ENCODE measurements at regions not wholly inside any gene's neighbourhood (a gene's known extent, or its start where the extent isn't known, plus 50 kb on each side); places are given as distances from the start of the nearest gene placed in this dataset.

DNA sequence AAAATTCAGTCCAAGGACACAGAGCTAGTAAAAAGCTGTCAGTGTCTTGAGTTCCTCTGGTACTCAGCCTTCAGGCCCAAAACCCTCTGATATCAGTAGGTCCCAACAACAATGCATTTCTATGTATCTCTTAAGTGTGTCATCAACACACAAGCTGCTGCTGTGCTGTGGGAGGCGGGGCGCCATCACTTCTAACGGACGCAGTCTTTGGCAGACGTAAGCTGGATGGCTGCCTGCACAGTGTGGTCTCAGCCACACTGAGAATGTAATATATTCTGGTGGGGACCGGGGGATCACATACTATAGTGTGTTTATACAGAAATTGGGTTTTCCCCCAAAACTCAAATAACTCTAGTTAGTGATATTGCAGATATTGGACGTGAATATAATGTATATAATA lies 123.9 kb downstream of the SUDS3 start:
- TF ChIP-seq, protein P1, sequence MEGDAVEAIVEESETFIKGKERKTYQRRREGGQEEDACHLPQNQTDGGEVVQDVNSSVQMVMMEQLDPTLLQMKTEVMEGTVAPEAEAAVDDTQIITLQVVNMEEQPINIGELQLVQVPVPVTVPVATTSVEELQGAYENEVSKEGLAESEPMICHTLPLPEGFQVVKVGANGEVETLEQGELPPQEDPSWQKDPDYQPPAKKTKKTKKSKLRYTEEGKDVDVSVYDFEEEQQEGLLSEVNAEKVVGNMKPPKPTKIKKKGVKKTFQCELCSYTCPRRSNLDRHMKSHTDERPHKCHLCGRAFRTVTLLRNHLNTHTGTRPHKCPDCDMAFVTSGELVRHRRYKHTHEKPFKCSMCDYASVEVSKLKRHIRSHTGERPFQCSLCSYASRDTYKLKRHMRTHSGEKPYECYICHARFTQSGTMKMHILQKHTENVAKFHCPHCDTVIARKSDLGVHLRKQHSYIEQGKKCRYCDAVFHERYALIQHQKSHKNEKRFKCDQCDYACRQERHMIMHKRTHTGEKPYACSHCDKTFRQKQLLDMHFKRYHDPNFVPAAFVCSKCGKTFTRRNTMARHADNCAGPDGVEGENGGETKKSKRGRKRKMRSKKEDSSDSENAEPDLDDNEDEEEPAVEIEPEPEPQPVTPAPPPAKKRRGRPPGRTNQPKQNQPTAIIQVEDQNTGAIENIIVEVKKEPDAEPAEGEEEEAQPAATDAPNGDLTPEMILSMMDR (IDR thresholded peaks at IDR 0.05) = no peak
- TF ChIP-seq, protein P2, sequence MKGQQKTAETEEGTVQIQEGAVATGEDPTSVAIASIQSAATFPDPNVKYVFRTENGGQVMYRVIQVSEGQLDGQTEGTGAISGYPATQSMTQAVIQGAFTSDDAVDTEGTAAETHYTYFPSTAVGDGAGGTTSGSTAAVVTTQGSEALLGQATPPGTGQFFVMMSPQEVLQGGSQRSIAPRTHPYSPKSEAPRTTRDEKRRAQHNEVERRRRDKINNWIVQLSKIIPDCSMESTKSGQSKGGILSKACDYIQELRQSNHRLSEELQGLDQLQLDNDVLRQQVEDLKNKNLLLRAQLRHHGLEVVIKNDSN (CRISPR knock-in tag; IDR thresholded peaks at IDR 0.05) = no peak
- TF ChIP-seq, protein P3, sequence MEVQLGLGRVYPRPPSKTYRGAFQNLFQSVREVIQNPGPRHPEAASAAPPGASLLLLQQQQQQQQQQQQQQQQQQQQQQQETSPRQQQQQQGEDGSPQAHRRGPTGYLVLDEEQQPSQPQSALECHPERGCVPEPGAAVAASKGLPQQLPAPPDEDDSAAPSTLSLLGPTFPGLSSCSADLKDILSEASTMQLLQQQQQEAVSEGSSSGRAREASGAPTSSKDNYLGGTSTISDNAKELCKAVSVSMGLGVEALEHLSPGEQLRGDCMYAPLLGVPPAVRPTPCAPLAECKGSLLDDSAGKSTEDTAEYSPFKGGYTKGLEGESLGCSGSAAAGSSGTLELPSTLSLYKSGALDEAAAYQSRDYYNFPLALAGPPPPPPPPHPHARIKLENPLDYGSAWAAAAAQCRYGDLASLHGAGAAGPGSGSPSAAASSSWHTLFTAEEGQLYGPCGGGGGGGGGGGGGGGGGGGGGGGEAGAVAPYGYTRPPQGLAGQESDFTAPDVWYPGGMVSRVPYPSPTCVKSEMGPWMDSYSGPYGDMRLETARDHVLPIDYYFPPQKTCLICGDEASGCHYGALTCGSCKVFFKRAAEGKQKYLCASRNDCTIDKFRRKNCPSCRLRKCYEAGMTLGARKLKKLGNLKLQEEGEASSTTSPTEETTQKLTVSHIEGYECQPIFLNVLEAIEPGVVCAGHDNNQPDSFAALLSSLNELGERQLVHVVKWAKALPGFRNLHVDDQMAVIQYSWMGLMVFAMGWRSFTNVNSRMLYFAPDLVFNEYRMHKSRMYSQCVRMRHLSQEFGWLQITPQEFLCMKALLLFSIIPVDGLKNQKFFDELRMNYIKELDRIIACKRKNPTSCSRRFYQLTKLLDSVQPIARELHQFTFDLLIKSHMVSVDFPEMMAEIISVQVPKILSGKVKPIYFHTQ (CRISPR knock-in tag; IDR thresholded peaks at IDR 0.05) = no peak
- no peak for TF ChIP-seq SP1 (CRISPR knock-in tag; conservative IDR thresholded peaks at IDR 0.05)
- TF ChIP-seq, protein P4, sequence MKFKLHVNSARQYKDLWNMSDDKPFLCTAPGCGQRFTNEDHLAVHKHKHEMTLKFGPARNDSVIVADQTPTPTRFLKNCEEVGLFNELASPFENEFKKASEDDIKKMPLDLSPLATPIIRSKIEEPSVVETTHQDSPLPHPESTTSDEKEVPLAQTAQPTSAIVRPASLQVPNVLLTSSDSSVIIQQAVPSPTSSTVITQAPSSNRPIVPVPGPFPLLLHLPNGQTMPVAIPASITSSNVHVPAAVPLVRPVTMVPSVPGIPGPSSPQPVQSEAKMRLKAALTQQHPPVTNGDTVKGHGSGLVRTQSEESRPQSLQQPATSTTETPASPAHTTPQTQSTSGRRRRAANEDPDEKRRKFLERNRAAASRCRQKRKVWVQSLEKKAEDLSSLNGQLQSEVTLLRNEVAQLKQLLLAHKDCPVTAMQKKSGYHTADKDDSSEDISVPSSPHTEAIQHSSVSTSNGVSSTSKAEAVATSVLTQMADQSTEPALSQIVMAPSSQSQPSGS (CRISPR knock-in tag; IDR thresholded peaks at IDR 0.05; ENCODE audit: borderline replicate concordance, low read depth) = no peak
- TF ChIP-seq, protein P5, sequence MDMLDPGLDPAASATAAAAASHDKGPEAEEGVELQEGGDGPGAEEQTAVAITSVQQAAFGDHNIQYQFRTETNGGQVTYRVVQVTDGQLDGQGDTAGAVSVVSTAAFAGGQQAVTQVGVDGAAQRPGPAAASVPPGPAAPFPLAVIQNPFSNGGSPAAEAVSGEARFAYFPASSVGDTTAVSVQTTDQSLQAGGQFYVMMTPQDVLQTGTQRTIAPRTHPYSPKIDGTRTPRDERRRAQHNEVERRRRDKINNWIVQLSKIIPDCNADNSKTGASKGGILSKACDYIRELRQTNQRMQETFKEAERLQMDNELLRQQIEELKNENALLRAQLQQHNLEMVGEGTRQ (CRISPR knock-in tag; IDR thresholded peaks at IDR 0.05) = no peak
- TF ChIP-seq, protein P6, sequence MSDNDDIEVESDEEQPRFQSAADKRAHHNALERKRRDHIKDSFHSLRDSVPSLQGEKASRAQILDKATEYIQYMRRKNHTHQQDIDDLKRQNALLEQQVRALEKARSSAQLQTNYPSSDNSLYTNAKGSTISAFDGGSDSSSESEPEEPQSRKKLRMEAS (CRISPR knock-in tag; IDR thresholded peaks at IDR 0.05) = no peak
- no peak for TF ChIP-seq ELF4 (CRISPR knock-in tag; IDR thresholded peaks at IDR 0.05; ENCODE audit: low read depth)
- TF ChIP-seq, protein P7, sequence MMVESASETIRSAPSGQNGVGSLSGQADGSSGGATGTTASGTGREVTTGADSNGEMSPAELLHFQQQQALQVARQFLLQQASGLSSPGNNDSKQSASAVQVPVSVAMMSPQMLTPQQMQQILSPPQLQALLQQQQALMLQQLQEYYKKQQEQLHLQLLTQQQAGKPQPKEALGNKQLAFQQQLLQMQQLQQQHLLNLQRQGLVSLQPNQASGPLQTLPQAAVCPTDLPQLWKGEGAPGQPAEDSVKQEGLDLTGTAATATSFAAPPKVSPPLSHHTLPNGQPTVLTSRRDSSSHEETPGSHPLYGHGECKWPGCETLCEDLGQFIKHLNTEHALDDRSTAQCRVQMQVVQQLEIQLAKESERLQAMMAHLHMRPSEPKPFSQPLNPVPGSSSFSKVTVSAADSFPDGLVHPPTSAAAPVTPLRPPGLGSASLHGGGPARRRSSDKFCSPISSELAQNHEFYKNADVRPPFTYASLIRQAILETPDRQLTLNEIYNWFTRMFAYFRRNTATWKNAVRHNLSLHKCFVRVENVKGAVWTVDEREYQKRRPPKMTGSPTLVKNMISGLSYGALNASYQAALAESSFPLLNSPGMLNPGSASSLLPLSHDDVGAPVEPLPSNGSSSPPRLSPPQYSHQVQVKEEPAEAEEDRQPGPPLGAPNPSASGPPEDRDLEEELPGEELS (CRISPR knock-in tag; IDR thresholded peaks at IDR 0.05) = no peak
- TF ChIP-seq, protein P8, sequence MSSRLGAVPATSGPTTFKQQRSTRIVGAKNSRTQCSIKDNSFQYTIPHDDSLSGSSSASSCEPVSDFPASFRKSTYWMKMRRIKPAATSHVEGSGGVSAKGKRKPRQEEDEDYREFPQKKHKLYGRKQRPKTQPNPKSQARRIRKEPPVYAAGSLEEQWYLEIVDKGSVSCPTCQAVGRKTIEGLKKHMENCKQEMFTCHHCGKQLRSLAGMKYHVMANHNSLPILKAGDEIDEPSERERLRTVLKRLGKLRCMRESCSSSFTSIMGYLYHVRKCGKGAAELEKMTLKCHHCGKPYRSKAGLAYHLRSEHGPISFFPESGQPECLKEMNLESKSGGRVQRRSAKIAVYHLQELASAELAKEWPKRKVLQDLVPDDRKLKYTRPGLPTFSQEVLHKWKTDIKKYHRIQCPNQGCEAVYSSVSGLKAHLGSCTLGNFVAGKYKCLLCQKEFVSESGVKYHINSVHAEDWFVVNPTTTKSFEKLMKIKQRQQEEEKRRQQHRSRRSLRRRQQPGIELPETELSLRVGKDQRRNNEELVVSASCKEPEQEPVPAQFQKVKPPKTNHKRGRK (CRISPR knock-in tag; IDR thresholded peaks at IDR 0.05; ENCODE audit: borderline replicate concordance) = no peak
- TF ChIP-seq CBFB (CRISPR knock-in tag; IDR thresholded peaks at IDR 0.05; ENCODE audit: low read depth) = no peak
- TF ChIP-seq EMX1 (CRISPR knock-in tag; IDR thresholded peaks at IDR 0.05) = no peak
